Endothelial cell of umbilical vein (primary cell): ENCODE measurements at regions not wholly inside any gene's neighbourhood (a gene's known extent, or its start where the extent isn't known, plus 50 kb on each side); places are given as distances from the start of the nearest gene placed in this dataset.

ENCODE experiments used
- BruUV-seq: library from RNA; stranded (reverse); fragments of 400-500 nt; replicated peaks from 2 replicates; lab custom pipeline; 2021; lab: Mats Ljungman, UMichigan
- CTCF ChIA-PET: fragments of 300-600, 350-600 bp; sonication (Branson Sonifier 250); formaldehyde crosslinking; loops from one replicate; lab custom pipeline; 2021; ENCODE audit warnings: antibody characterized with exemption, inconsistent platforms; lab: Charles Lee
- POLR2A ChIA-PET: fragments of 300-600, 350-600 bp; sonication (Branson Sonifier 250); formaldehyde crosslinking; loops from one replicate; lab custom pipeline; 2021; ENCODE audit warnings: antibody characterized with exemption, inconsistent platforms; lab: Charles Lee
- DNase-seq: peaks from one replicate; pipeline ENCODE4 v3.0.0-alpha.2; 2011; ENCODE audit warnings: low read depth, low spot score
- FAIRE-seq: peaks from 2 replicates; lab custom pipeline; 2011; peaks lifted over from hg19 to GRCh38; lab: Jason Lieb, UNC
- H2AFZ ChIP-seq: 2 replicates; pipeline ENCODE4 v1.6.0; 2012; ENCODE audit warnings: low read depth, low read length, control low read depth, inconsistent platforms
- H3K27ac ChIP-seq: 2 replicates; pipeline ENCODE4 v1.5.1; 2011; ENCODE audit warnings: low read depth, mild to moderate bottlenecking, control low read depth, low read length, moderate library complexity; ENCODE audit not compliant: insufficient read depth
- H3K27me3 ChIP-seq, 2 experiments: 2 replicates each; pipeline versions ENCODE4 v1.6.0 to v1.6.1; 2011; ENCODE audit warnings: low read length in 2 of 2, mixed read lengths in 1 of 2; ENCODE audit not compliant: control insufficient read depth in 2 of 2, insufficient read depth in 2 of 2
- H3K36me3 ChIP-seq, 2 experiments: 2 replicates in 1 of 2; 3 replicates in 1 of 2; pipeline ENCODE4 v1.5.1; 2011; ENCODE audit warnings: low read length in 2 of 2, mild to moderate bottlenecking in 1 of 2, moderate library complexity in 1 of 2; ENCODE audit not compliant: control insufficient read depth in 2 of 2, insufficient read depth in 2 of 2; ENCODE audit errors: extremely low read depth in 1 of 2
- H3K4me1 ChIP-seq: 3 replicates; pipeline ENCODE4 v1.5.1; 2011; ENCODE audit warnings: mild to moderate bottlenecking, low read length; ENCODE audit not compliant: control insufficient read depth, insufficient read depth; ENCODE audit errors: extremely low read depth
- H3K4me2 ChIP-seq: 2 replicates; pipeline ENCODE4 v1.6.1; 2011; ENCODE audit warnings: low read length, control low read depth, mixed read lengths; ENCODE audit not compliant: insufficient read depth
- H3K4me3 ChIP-seq, 3 experiments: fragments of 200-600 bp in 1 of 3; sonication (generic), shearing (Covaris generic) in 1 of 3; replicated peaks in 1 of 3; 2 replicates each; pipeline ENCODE4 v1.5.1; 2011 to 2016; ENCODE audit warnings: control low read depth in 3 of 3, low read length in 3 of 3, mild to moderate bottlenecking in 2 of 3, inconsistent platforms in 1 of 3, low read depth in 1 of 3, moderate library complexity in 1 of 3; ENCODE audit not compliant: insufficient read depth in 1 of 3
- H3K79me2 ChIP-seq: 2 replicates; pipeline ENCODE4 v1.6.0; 2012; ENCODE audit warnings: low read length, inconsistent platforms; ENCODE audit not compliant: control insufficient read depth, insufficient read depth
- H3K9ac ChIP-seq: replicated peaks from 2 replicates; pipeline ENCODE3; 2011; ENCODE audit warnings: low read length, control low read depth; ENCODE audit not compliant: insufficient read depth; ENCODE audit errors: extremely low read depth
- H3K9me1 ChIP-seq: replicated peaks from 3 replicates; pipeline ENCODE4 v1.6.0; 2011; ENCODE audit warnings: mild to moderate bottlenecking, low read length; ENCODE audit not compliant: control insufficient read depth, insufficient read depth; ENCODE audit errors: extremely low read depth
- H3K9me3 ChIP-seq: replicated peaks from 2 replicates; pipeline ENCODE4 v1.5.1; 2012; ENCODE audit warnings: low read length, inconsistent platforms; ENCODE audit not compliant: control insufficient read depth, insufficient read depth
- H4K20me1 ChIP-seq: replicated peaks from 2 replicates; pipeline ENCODE3; 2011; ENCODE audit warnings: mild to moderate bottlenecking, low read length; ENCODE audit not compliant: control insufficient read depth, insufficient read depth; ENCODE audit errors: extremely low read depth
- EZH2 ChIP-seq: IDR thresholded peaks from 2 replicates; pipeline ENCODE4 v1.6.1; 2012; ENCODE audit warnings: borderline replicate concordance, low read depth, mild to moderate bottlenecking, moderate library complexity, low read length, inconsistent platforms; ENCODE audit not compliant: severe bottlenecking
- FOS ChIP-seq: IDR thresholded peaks from 2 replicates; pipeline ENCODE4 v1.6.1; 2011; ENCODE audit warnings: mild to moderate bottlenecking, low read length, moderate library complexity, borderline replicate concordance; ENCODE audit not compliant: insufficient read depth
- GATA2 ChIP-seq: IDR thresholded peaks from 2 replicates; pipeline ENCODE4 v1.7.0; 2011; ENCODE audit warnings: low read depth, mild to moderate bottlenecking, moderate library complexity, mixed read lengths, low read length; ENCODE audit not compliant: insufficient read length, insufficient read depth
- JUN ChIP-seq: IDR thresholded peaks from 2 replicates; pipeline ENCODE4 v1.6.1; 2011; ENCODE audit warnings: borderline replicate concordance, low read depth; ENCODE audit not compliant: insufficient read length, insufficient read depth
- MYC ChIP-seq: IDR thresholded peaks from one replicate; pipeline ENCODE4 v1.6.1; 2011; ENCODE audit warnings: mild to moderate bottlenecking, low read depth, low read length
- POLR2A ChIP-seq: IDR thresholded peaks from 2 replicates; pipeline ENCODE4 v1.6.1; 2012; ENCODE audit warnings: low read depth, mild to moderate bottlenecking, control low read depth, low read length
- POLR2AphosphoS5 ChIP-seq: IDR thresholded peaks from 2 replicates; pipeline ENCODE4 v1.6.1; 2012; ENCODE audit warnings: low read depth, mild to moderate bottlenecking, control low read depth, low read length, moderate library complexity; ENCODE audit not compliant: insufficient read depth
- dilution Hi-C: fragments of 300-500 bp; cut with MboI; formaldehyde crosslinking; loops from one replicate; pipeline ENCODE4 v1.15.0; 2019; ENCODE audit warnings: low sequenced_read_pairs; ENCODE audit not compliant: extremely low pct_ligation_motif_present
- intact Hi-C: fragments of 100-400 bp; cut with micrococcal nuclease; formaldehyde crosslinking; loops from one replicate; pipeline ENCODE4 v1.10.0; 2022
- TF ChIP-seq, protein P1 (sequence below): IDR thresholded peaks from 2 replicates; pipeline ENCODE4 v1.6.1; 2011; ENCODE audit not compliant: insufficient read depth, insufficient read length
- TF ChIP-seq, protein P2 (sequence below), 2 donors: IDR thresholded peaks; 1 replicate in 1 of 2; 2 replicates in 1 of 2; pipeline ENCODE4 v1.5.1; 2011; ENCODE audit warnings: low read length in 2 of 2, mild to moderate bottlenecking in 2 of 2, moderate library complexity in 2 of 2, control low read depth in 1 of 2, inconsistent platforms in 1 of 2, low read depth in 1 of 2; ENCODE audit not compliant: insufficient read depth in 1 of 2; ENCODE audit errors: extremely low read depth in 1 of 2

DNA sequence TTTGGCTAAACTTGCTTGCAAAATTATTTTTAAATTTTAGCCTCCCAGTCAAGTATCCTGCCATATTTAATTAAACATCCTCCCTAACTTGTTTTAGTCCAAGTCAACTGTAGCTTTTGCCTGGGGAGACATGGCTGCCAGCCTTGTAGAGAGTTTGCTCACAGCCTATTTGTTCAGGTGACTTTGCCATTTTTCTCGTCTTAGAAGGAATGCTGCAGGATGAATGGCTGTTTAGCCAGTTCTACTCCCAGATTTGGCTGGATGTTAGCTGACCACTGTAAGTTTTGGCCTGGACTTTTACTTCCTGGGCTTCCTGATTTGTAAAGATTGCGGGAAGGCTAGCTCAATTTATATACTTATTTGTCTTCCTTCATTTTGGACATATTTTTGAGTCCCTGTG is 236.4 kb upstream of the SGO1 start:
- intact Hi-C loops: no loop called here
- no peak overlapping the region for H3K4me2 ChIP-seq
- H3K9me1 ChIP-seq: no peaks in the 10 kb centered on the region
- dilution Hi-C loops: no loop called here
- no peak overlapping the region for H2AFZ ChIP-seq
- no peak for DNase-seq
- POLR2A ChIA-PET: no interaction called here
- H3K79me2 ChIP-seq: no peaks in the 10 kb centered on the region
- H3K9ac ChIP-seq: no peak overlapping the region
- CTCF ChIA-PET: interaction anchor here (0.7 kb wide), 1 partner anchor 30 kb away, joined by 3 read pairs; no protein-coding TSS in a partner anchor
- TF ChIP-seq GATA2: no peak
- TF ChIP-seq POLR2AphosphoS5: no peak
- TF ChIP-seq FOS: no peak
- TF ChIP-seq MYC: no peak
- TF ChIP-seq POLR2A: no peak
- TF ChIP-seq, protein P1, sequence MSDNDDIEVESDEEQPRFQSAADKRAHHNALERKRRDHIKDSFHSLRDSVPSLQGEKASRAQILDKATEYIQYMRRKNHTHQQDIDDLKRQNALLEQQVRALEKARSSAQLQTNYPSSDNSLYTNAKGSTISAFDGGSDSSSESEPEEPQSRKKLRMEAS: no peak
- TF ChIP-seq EZH2: no peak
- no peak for TF ChIP-seq JUN
- TF ChIP-seq, protein P2, sequence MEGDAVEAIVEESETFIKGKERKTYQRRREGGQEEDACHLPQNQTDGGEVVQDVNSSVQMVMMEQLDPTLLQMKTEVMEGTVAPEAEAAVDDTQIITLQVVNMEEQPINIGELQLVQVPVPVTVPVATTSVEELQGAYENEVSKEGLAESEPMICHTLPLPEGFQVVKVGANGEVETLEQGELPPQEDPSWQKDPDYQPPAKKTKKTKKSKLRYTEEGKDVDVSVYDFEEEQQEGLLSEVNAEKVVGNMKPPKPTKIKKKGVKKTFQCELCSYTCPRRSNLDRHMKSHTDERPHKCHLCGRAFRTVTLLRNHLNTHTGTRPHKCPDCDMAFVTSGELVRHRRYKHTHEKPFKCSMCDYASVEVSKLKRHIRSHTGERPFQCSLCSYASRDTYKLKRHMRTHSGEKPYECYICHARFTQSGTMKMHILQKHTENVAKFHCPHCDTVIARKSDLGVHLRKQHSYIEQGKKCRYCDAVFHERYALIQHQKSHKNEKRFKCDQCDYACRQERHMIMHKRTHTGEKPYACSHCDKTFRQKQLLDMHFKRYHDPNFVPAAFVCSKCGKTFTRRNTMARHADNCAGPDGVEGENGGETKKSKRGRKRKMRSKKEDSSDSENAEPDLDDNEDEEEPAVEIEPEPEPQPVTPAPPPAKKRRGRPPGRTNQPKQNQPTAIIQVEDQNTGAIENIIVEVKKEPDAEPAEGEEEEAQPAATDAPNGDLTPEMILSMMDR (IDR thresholded peaks at IDR 0.05; ENCODE audit: extremely low read depth in 1 of 2, insufficient read depth in 1 of 2, low read depth in 1 of 2, low read length in 2 of 2): no peak
- H3K36me3 ChIP-seq: no peaks in the 10 kb centered on the region
- no peaks in the 10 kb centered on the region for H4K20me1 ChIP-seq
- no peak for FAIRE-seq
- no peaks in the 10 kb centered on the region for H3K4me1 ChIP-seq
- no peak overlapping the region for H3K4me3 ChIP-seq
- no TSS peak for BruUV-seq
- no peak overlapping the region for H3K27ac ChIP-seq
- H3K9me3 ChIP-seq: no peaks in the 10 kb centered on the region
- no peaks in the 10 kb centered on the region for H3K27me3 ChIP-seq
